ENCODE measurements at regions not wholly inside any gene's neighbourhood (a gene's known extent, or its start where the extent isn't known, plus 50 kb on each side); places are given as distances from the start of the nearest gene placed in this dataset.
A peak's percentile ranks its signal among the peaks of the same experiment; 100 is the strongest.

- Histone ChIP-seq H3K4me1 (ENCODE audit: control insufficient read depth, insufficient read depth, low read length) (peaks cover 33% of the 10 kb centered on the region), H3K4me3 (ENCODE audit: low read depth in 2 of 2, low read length in 2 of 2) (no peak overlapping the region), H3K9me3 (ENCODE audit: control insufficient read depth, insufficient read depth, low read depth, low read length) (no peaks in the 10 kb centered on the region), H3K27me3 (ENCODE audit: control insufficient read depth, insufficient read depth, low read length) (no peaks in the 10 kb centered on the region), H3K36me3 (ENCODE audit: control insufficient read depth, insufficient read depth, low read length) (no peaks in the 10 kb centered on the region), H3K27ac (ENCODE audit: low read length) (peak overlapping the region; percentile 69)
- CTCF ChIA-PET = no interaction called here
- in situ Hi-C loops (cut with HindIII; ENCODE audit: low pct_unique_long_range_greater_than_20kb, low sequenced_read_pairs) (no loop called here), intact Hi-C loops (cut with micrococcal nuclease; ENCODE audit: unreplicated experiment) (no loop called here)
- DNase-seq (ENCODE audit: low read depth, low spot score) (no peak), ATAC-seq (no peak)
- POLR2A ChIA-PET = no interaction called here
- BruUV-seq (replicated peaks) = no TSS peak
- no peak for TF ChIP-seq REST (IDR thresholded peaks at IDR 0.05; ENCODE audit: insufficient read depth in 1 of 2, low read depth in 2 of 2, low read length in 1 of 2)
- TF ChIP-seq CTCF (IDR thresholded peaks at IDR 0.05) = no peak
- no peak for TF ChIP-seq TCF7L2 (IDR thresholded peaks at IDR 0.05; ENCODE audit: low read depth, low read length)
- no peak for TF ChIP-seq POLR2AphosphoS5 (IDR thresholded peaks at IDR 0.05; ENCODE audit: low read depth, low read length)
- TF ChIP-seq SIN3A (IDR thresholded peaks at IDR 0.05; ENCODE audit: borderline replicate concordance, insufficient read depth, low read depth, low read length) = no peak
These were observed 234.7 kb downstream of the TOMM20 start for GRCh38 chr1:234893725-234894630.

DNA sequence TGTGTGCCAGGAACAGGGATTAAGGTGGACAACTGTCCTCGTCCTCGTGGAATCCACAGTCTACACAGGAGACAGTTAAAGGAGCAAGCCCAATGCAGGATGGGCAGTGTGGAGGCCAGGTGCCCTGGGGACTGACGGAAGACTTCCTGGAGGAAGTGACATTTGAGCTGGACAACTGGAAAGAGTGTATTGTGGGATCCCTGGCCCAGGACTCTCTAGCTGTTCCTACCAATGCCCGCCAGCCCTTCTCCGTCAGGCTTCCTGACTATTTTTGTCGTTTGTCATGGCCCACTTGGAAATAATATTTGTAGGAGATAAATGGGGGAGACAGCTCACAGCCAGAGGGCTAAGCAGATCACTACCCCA is 235.3 kb downstream of the TOMM20 start:
- peak overlapping the region; percentile 69 for H3K27ac ChIP-seq (ENCODE audit: low read length)
- intact Hi-C loops (cut with micrococcal nuclease; ENCODE audit: unreplicated experiment) (no loop called here), in situ Hi-C loops (cut with HindIII; ENCODE audit: low pct_unique_long_range_greater_than_20kb, low sequenced_read_pairs) (no loop called here)
- no peaks in the 10 kb centered on the region for H3K36me3 ChIP-seq (ENCODE audit: control insufficient read depth, insufficient read depth, low read length)
- TF ChIP-seq CTCF (IDR thresholded peaks at IDR 0.05) = no peak
- no peak for TF ChIP-seq TCF7L2 (IDR thresholded peaks at IDR 0.05; ENCODE audit: low read depth, low read length)
- TF ChIP-seq POLR2AphosphoS5 (IDR thresholded peaks at IDR 0.05; ENCODE audit: low read depth, low read length) = no peak
- TF ChIP-seq SIN3A (IDR thresholded peaks at IDR 0.05; ENCODE audit: borderline replicate concordance, insufficient read depth, low read depth, low read length) = no peak
- TF ChIP-seq REST (IDR thresholded peaks at IDR 0.05; ENCODE audit: insufficient read depth in 1 of 2, low read depth in 2 of 2, low read length in 1 of 2) = no peak
- DNase-seq (ENCODE audit: low read depth, low spot score) (no peak), ATAC-seq (no peak)
- BruUV-seq (replicated peaks) = no TSS peak
- H3K27me3 ChIP-seq (ENCODE audit: control insufficient read depth, insufficient read depth, low read length) = no peaks in the 10 kb centered on the region
- H3K9me3 ChIP-seq (ENCODE audit: control insufficient read depth, insufficient read depth, low read depth, low read length) = no peaks in the 10 kb centered on the region
- no peak overlapping the region for H3K4me3 ChIP-seq (ENCODE audit: low read depth in 2 of 2, low read length in 2 of 2)
- ChIA-PET POLR2A (no interaction called here), CTCF (no interaction called here)
- peaks cover 29% of the 10 kb centered on the region for H3K4me1 ChIP-seq (ENCODE audit: control insufficient read depth, insufficient read depth, low read length)

Measured in Panc1 (cell line).